Glutamatergic neuron (in vitro differentiated cells): ENCODE measurements at regions not wholly inside any gene's neighbourhood (a gene's known extent, or its start where the extent isn't known, plus 50 kb on each side); places are given as distances from the start of the nearest gene placed in this dataset.

Experiments used
- DNase-seq: peaks from one replicate; pipeline ENCODE4 v3.0.0; 2022
- H3K27ac Mint-ChIP-seq: one replicate; pipeline ENCODE4 v1.8.0; 2020; ENCODE audit warnings: mild to moderate bottlenecking, mixed read lengths, inconsistent platforms; ENCODE audit not compliant: unreplicated experiment
- H3K27me3 Mint-ChIP-seq: one replicate; pipeline ENCODE4 v1.8.0; 2020; ENCODE audit warnings: mild to moderate bottlenecking, moderate library complexity, mixed read lengths, inconsistent platforms; ENCODE audit not compliant: unreplicated experiment
- H3K36me3 Mint-ChIP-seq: one replicate; pipeline ENCODE4 v1.8.0; 2020; ENCODE audit warnings: mild to moderate bottlenecking, mixed read lengths, inconsistent platforms; ENCODE audit not compliant: unreplicated experiment
- H3K4me1 Mint-ChIP-seq: one replicate; pipeline ENCODE4 v1.8.0; 2020; ENCODE audit warnings: mild to moderate bottlenecking, low read depth, mixed read lengths, inconsistent platforms; ENCODE audit not compliant: unreplicated experiment
- H3K4me3 Mint-ChIP-seq: one replicate; pipeline ENCODE4 v1.8.0; 2020; ENCODE audit warnings: mild to moderate bottlenecking, mixed read lengths, inconsistent platforms; ENCODE audit not compliant: unreplicated experiment
- H3K9me3 Mint-ChIP-seq: one replicate; pipeline ENCODE4 v1.8.0; 2020; ENCODE audit warnings: mild to moderate bottlenecking, moderate library complexity, mixed read lengths, inconsistent platforms; ENCODE audit not compliant: unreplicated experiment
- CTCF ChIP-seq: fragments of 200-600 bp; sonication (generic); IDR thresholded peaks from one replicate; pipeline ENCODE4 v1.5.0; 2021; ENCODE audit not compliant: partially characterized antibody, unreplicated experiment

GRCh38 chr2:62593825-62594224, 87.8 kb upstream of the TMEM17 start:
- Mint-ChIP-seq H3K4me1 (no peaks in the 10 kb centered on the region), H3K27me3 (no peaks in the 10 kb centered on the region), H3K36me3 (no peaks in the 10 kb centered on the region), H3K27ac (no peak overlapping the region), H3K4me3 (no peak overlapping the region), H3K9me3 (no peaks in the 10 kb centered on the region)
- no peak for TF ChIP-seq CTCF
- no peak for DNase-seq

- H3K4me1 Mint-ChIP-seq, result no peaks in the 10 kb centered on the region
- H3K9me3 Mint-ChIP-seq, result no peaks in the 10 kb centered on the region
- no peaks in the 10 kb centered on the region for H3K36me3 Mint-ChIP-seq
- no peak for TF ChIP-seq CTCF
- H3K4me3 Mint-ChIP-seq, result no peak overlapping the region
- no peaks in the 10 kb centered on the region for H3K27me3 Mint-ChIP-seq
- no peak overlapping the region for H3K27ac Mint-ChIP-seq
- no peak for DNase-seq
Observed at GRCh38 chr2:62591491-62591890, 85.5 kb upstream of the TMEM17 start.

- no peak for TF ChIP-seq CTCF
- DNase-seq, result no peak
- Mint-ChIP-seq H3K4me3 (no peak overlapping the region), H3K36me3 (no peaks in the 10 kb centered on the region), H3K27me3 (no peaks in the 10 kb centered on the region), H3K9me3 (no peaks in the 10 kb centered on the region), H3K27ac (no peak overlapping the region), H3K4me1 (no peaks in the 10 kb centered on the region)
Observed at GRCh38 chr2:62589691-62590356, 83.8 kb upstream of the TMEM17 start.

GRCh38 chr2:62587592-62587991, 81.6 kb upstream of the TMEM17 start:
- H3K4me3 Mint-ChIP-seq, result no peak overlapping the region
- no peaks in the 10 kb centered on the region for H3K36me3 Mint-ChIP-seq
- H3K27me3 Mint-ChIP-seq, result no peaks in the 10 kb centered on the region
- no peak for TF ChIP-seq CTCF
- no peaks in the 10 kb centered on the region for H3K9me3 Mint-ChIP-seq
- H3K27ac Mint-ChIP-seq, result no peak overlapping the region
- DNase-seq, result no peak
- H3K4me1 Mint-ChIP-seq, result no peaks in the 10 kb centered on the region

GRCh38 chr2:62586981-62587380, 81.0 kb upstream of the TMEM17 start:
- Mint-ChIP-seq H3K27me3 (no peaks in the 10 kb centered on the region), H3K36me3 (no peaks in the 10 kb centered on the region), H3K9me3 (no peaks in the 10 kb centered on the region), H3K4me3 (no peak overlapping the region), H3K4me1 (no peaks in the 10 kb centered on the region), H3K27ac (no peak overlapping the region)
- TF ChIP-seq CTCF, result no peak
- DNase-seq, result no peak
